Gastrocnemius medialis (tissue), 4 donors: ENCODE measurements at regions not wholly inside any gene's neighbourhood (a gene's known extent, or its start where the extent isn't known, plus 50 kb on each side); places are given as distances from the start of the nearest gene placed in this dataset.
"Not testable (repeated sequence)": the region's sequence is repeated elsewhere in the genome, so short reads cannot be mapped to it uniquely, and the experiment has no call there.

Experiments used
- ATAC-seq, 2 donors: fragments of 150-250 bp; one replicate each; pipeline ENCODE4 v1.9.1; 2016
- DNase-seq, 2 donors: peaks; one replicate each; pipeline ENCODE4 v3.0.0-alpha.2; 2019
- H3K27ac ChIP-seq, 4 donors: fragments of 200-600 bp; sonication (generic); 1 replicate in 1 of 4; 2 replicates in 3 of 4; pipeline ENCODE4 v1.5.1; 2016 to 2018; ENCODE audit warnings: mild to moderate bottlenecking in 2 of 4, moderate library complexity in 1 of 4
- H3K27me3 ChIP-seq, 3 donors: fragments of 200-600 bp; sonication (generic) in 2 of 3; 1 replicate in 1 of 3; 2 replicates in 2 of 3; pipeline versions ENCODE4 v1.5.1 to v1.6.0; 2016 to 2019; ENCODE audit warnings: mild to moderate bottlenecking in 1 of 3, moderate library complexity in 1 of 3
- H3K36me3 ChIP-seq, 2 donors: fragments of 200-600 bp; sonication (generic) in 1 of 2; one replicate each; pipeline ENCODE4 v1.5.1; 2017 to 2018
- H3K4me1 ChIP-seq, 2 donors: fragments of 200-600 bp; sonication (generic) in 1 of 2; one replicate each; pipeline ENCODE4 v1.5.1; 2016 to 2017; ENCODE audit warnings: mild to moderate bottlenecking in 2 of 2
- H3K4me3 ChIP-seq, 4 donors: fragments of 200-600 bp; sonication (generic) in 3 of 4; 1 replicate in 1 of 4; 2 replicates in 3 of 4; pipeline ENCODE4 v1.5.1; 2016 to 2019; ENCODE audit warnings: mild to moderate bottlenecking in 2 of 4
- H3K9me3 ChIP-seq, 3 donors: fragments of 200-600 bp; sonication (generic) in 2 of 3; 1 replicate in 1 of 3; 2 replicates in 2 of 3; pipeline ENCODE4 v1.5.1; 2016 to 2019
- POLR2A ChIP-seq, 2 donors: fragments of 450-650 bp; IDR thresholded peaks; one replicate each; pipeline ENCODE4 v1.6.1; 2017; ENCODE audit warnings: antibody characterized with exemption in 2 of 2, mild to moderate bottlenecking in 2 of 2, moderate library complexity in 2 of 2
- in situ Hi-C, 4 donors: fragments of 200-750 bp; cut with MboI; loops; one replicate each; pipeline versions ENCODE4 v1.15.0 to v1.8.0; 2017; ENCODE audit warnings: low sequenced_read_pairs in 4 of 4
- intact Hi-C: fragments of 100-400 bp; cut with DNase I; formaldehyde crosslinking; loops from one replicate; pipeline ENCODE4 v1.15.1; 2023; ENCODE audit warnings: low total_unique reads
- TF ChIP-seq, protein P1 (sequence below), 5 experiments: fragments of 450-650 bp in 3 of 5; fragments of 200-600 bp in 2 of 5; sonication (generic) in 2 of 5; IDR thresholded peaks in 4 of 5; conservative IDR thresholded peaks in 1 of 5; 1 replicate in 4 of 5; 2 replicates in 1 of 5; pipeline ENCODE4 v1.5.1; 2016 to 2019; ENCODE audit warnings: antibody characterized with exemption in 5 of 5, mild to moderate bottlenecking in 3 of 5, moderate library complexity in 3 of 5

GRCh38 chr4:138444260-138444659 is 202.1 kb upstream of the SLC7A11 start:
- H3K4me3 ChIP-seq: no peak overlapping the region
- DNase-seq: no peak
- H3K36me3 ChIP-seq: no peaks in the 10 kb centered on the region
- in situ Hi-C loops: no loop called here
- H3K4me1 ChIP-seq: no peaks in the 10 kb centered on the region
- H3K27me3 ChIP-seq: no peaks in the 10 kb centered on the region
- intact Hi-C loops: no loop called here
- H3K27ac ChIP-seq: no peak overlapping the region
- peaks cover 0 to 3% (median 0%) of the 10 kb centered on the region in 3 donors for H3K9me3 ChIP-seq
- no peak for ATAC-seq
- TF ChIP-seq, protein P1, sequence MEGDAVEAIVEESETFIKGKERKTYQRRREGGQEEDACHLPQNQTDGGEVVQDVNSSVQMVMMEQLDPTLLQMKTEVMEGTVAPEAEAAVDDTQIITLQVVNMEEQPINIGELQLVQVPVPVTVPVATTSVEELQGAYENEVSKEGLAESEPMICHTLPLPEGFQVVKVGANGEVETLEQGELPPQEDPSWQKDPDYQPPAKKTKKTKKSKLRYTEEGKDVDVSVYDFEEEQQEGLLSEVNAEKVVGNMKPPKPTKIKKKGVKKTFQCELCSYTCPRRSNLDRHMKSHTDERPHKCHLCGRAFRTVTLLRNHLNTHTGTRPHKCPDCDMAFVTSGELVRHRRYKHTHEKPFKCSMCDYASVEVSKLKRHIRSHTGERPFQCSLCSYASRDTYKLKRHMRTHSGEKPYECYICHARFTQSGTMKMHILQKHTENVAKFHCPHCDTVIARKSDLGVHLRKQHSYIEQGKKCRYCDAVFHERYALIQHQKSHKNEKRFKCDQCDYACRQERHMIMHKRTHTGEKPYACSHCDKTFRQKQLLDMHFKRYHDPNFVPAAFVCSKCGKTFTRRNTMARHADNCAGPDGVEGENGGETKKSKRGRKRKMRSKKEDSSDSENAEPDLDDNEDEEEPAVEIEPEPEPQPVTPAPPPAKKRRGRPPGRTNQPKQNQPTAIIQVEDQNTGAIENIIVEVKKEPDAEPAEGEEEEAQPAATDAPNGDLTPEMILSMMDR (IDR thresholded peaks at IDR 0.05 in 4 of 5, conservative IDR thresholded peaks at IDR 0.05 in 1 of 5): no peak
- no peak for TF ChIP-seq POLR2A (IDR thresholded peaks at IDR 0.05)

GRCh38 chr4:138439143-138439581 is 197.0 kb upstream of the SLC7A11 start:
- in situ Hi-C loops (no loop called here), intact Hi-C loops (no loop called here)
- H3K27ac ChIP-seq: no peak overlapping the region
- H3K4me1 ChIP-seq: no peaks in the 10 kb centered on the region
- DNase-seq (no peak), ATAC-seq (no peak)
- TF ChIP-seq POLR2A (IDR thresholded peaks at IDR 0.05): no peak
- TF ChIP-seq, protein P1 (IDR thresholded peaks at IDR 0.05 in 4 of 5, conservative IDR thresholded peaks at IDR 0.05 in 1 of 5): no peak
- H3K36me3 ChIP-seq: no peaks in the 10 kb centered on the region
- H3K9me3 ChIP-seq: peaks cover 0 to 3% (median 0%) of the 10 kb centered on the region in 3 donors
- H3K4me3 ChIP-seq: no peak overlapping the region
- no peaks in the 10 kb centered on the region for H3K27me3 ChIP-seq

DNA sequence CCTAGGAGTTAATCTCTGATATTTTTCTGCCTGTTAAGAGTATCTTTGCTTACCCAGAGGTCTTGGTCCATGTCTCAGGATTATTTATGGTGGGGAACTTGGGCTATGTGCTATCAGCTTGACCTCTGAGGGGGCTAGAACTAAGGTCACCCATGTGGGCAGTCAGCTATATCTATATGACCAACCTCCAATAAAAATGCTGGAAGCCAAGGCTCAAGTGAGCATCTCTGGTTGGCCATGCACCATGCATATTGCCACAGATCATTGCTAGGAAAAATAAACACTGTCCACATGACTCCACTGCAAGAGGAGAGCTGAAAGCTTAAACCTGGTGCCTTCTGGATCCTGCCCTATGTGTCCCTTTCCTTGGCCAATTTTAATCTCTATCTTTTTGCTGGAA is 196.5 kb upstream of the SLC7A11 start:
- Histone ChIP-seq H3K27ac (no peak overlapping the region), H3K36me3 (no peaks in the 10 kb centered on the region), H3K4me3 (no peak overlapping the region), H3K4me1 (no peaks in the 10 kb centered on the region), H3K9me3 (peaks cover 0 to 3% (median 0%) of the 10 kb centered on the region in 3 donors), H3K27me3 (no peaks in the 10 kb centered on the region)
- ATAC-seq: no peak
- no peak for DNase-seq
- TF ChIP-seq, protein P1 (IDR thresholded peaks at IDR 0.05 in 4 of 5, conservative IDR thresholded peaks at IDR 0.05 in 1 of 5): no peak
- TF ChIP-seq POLR2A (IDR thresholded peaks at IDR 0.05): no peak
- intact Hi-C loops (no loop called here), in situ Hi-C loops (no loop called here)

- Histone ChIP-seq H3K4me3 (no peak overlapping the region), H3K27me3 (no peaks in the 10 kb centered on the region), H3K4me1 (no peaks in the 10 kb centered on the region), H3K36me3 (no peaks in the 10 kb centered on the region), H3K9me3 (peaks cover 0 to 3% (median 0%) of the 10 kb centered on the region in 3 donors), H3K27ac (no peak overlapping the region)
- ATAC-seq (no peak), DNase-seq (no peak)
- intact Hi-C loops: no loop called here
- no peak for TF ChIP-seq POLR2A (IDR thresholded peaks at IDR 0.05)
- TF ChIP-seq, protein P1 (IDR thresholded peaks at IDR 0.05 in 4 of 5, conservative IDR thresholded peaks at IDR 0.05 in 1 of 5): no peak
- in situ Hi-C loops: no loop called here
Observed at GRCh38 chr4:138437263-138437851, 195.2 kb upstream of the SLC7A11 start.

GRCh38 chr4:138435733-138436132 is 193.6 kb upstream of the SLC7A11 start:
- H3K4me1 ChIP-seq, H3K9me3 ChIP-seq, H3K4me3 ChIP-seq, H3K27ac ChIP-seq, ATAC-seq, in situ Hi-C loops, H3K36me3 ChIP-seq, H3K27me3 ChIP-seq, DNase-seq, intact Hi-C loops: not testable (repeated sequence)

GRCh38 chr4:138435046-138435445 is 192.9 kb upstream of the SLC7A11 start:
- H3K27me3 ChIP-seq, H3K4me1 ChIP-seq, H3K27ac ChIP-seq, H3K36me3 ChIP-seq, ATAC-seq, DNase-seq, H3K9me3 ChIP-seq, in situ Hi-C loops, intact Hi-C loops, H3K4me3 ChIP-seq: not testable (repeated sequence)
